HL-60 (cell line): ENCODE measurements at regions not wholly inside any gene's neighbourhood (a gene's known extent, or its start where the extent isn't known, plus 50 kb on each side); places are given as distances from the start of the nearest gene placed in this dataset.

Source experiments
- TF ChIP-seq, protein P1 (sequence below): IDR thresholded peaks from one replicate; pipeline ENCODE4 v1.5.1; 2011; ENCODE audit warnings: low read length, control low read depth, inconsistent platforms; ENCODE audit not compliant: insufficient read depth
- TF ChIP-seq, protein P2 (sequence below): IDR thresholded peaks from 2 replicates; pipeline ENCODE4 v1.6.1; 2012; ENCODE audit warnings: low read depth; ENCODE audit not compliant: insufficient replicate concordance

DNA sequence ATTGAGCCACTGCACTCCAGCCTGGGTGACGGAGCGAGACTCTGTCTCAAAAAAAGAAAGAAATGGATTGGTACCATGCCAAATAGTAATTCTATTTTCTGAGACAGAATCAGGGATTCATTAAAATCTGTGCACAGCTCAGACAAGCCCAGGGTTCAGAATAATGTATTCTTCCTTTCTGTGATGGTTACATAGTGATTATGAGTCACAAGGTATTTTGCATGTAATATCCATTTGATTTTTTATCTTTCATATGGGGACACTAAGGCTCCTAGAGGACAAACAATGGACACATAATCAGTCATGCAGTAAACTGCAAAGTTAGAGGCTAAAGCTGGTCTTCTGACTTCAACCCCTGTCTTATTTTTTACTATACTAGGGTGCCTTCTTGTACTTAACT lies 156.8 kb upstream of the COL8A1 start:
- TF ChIP-seq, protein P1, sequence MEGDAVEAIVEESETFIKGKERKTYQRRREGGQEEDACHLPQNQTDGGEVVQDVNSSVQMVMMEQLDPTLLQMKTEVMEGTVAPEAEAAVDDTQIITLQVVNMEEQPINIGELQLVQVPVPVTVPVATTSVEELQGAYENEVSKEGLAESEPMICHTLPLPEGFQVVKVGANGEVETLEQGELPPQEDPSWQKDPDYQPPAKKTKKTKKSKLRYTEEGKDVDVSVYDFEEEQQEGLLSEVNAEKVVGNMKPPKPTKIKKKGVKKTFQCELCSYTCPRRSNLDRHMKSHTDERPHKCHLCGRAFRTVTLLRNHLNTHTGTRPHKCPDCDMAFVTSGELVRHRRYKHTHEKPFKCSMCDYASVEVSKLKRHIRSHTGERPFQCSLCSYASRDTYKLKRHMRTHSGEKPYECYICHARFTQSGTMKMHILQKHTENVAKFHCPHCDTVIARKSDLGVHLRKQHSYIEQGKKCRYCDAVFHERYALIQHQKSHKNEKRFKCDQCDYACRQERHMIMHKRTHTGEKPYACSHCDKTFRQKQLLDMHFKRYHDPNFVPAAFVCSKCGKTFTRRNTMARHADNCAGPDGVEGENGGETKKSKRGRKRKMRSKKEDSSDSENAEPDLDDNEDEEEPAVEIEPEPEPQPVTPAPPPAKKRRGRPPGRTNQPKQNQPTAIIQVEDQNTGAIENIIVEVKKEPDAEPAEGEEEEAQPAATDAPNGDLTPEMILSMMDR = no peak
- TF ChIP-seq, protein P2, sequence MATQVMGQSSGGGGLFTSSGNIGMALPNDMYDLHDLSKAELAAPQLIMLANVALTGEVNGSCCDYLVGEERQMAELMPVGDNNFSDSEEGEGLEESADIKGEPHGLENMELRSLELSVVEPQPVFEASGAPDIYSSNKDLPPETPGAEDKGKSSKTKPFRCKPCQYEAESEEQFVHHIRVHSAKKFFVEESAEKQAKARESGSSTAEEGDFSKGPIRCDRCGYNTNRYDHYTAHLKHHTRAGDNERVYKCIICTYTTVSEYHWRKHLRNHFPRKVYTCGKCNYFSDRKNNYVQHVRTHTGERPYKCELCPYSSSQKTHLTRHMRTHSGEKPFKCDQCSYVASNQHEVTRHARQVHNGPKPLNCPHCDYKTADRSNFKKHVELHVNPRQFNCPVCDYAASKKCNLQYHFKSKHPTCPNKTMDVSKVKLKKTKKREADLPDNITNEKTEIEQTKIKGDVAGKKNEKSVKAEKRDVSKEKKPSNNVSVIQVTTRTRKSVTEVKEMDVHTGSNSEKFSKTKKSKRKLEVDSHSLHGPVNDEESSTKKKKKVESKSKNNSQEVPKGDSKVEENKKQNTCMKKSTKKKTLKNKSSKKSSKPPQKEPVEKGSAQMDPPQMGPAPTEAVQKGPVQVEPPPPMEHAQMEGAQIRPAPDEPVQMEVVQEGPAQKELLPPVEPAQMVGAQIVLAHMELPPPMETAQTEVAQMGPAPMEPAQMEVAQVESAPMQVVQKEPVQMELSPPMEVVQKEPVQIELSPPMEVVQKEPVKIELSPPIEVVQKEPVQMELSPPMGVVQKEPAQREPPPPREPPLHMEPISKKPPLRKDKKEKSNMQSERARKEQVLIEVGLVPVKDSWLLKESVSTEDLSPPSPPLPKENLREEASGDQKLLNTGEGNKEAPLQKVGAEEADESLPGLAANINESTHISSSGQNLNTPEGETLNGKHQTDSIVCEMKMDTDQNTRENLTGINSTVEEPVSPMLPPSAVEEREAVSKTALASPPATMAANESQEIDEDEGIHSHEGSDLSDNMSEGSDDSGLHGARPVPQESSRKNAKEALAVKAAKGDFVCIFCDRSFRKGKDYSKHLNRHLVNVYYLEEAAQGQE = no peak
